Medulla oblongata (tissue), 1 donor: ENCODE measurements at regions not wholly inside any gene's neighbourhood (a gene's known extent, or its start where the extent isn't known, plus 50 kb on each side); places are given as distances from the start of the nearest gene placed in this dataset.

ENCODE experiments used
- DNase-seq: peaks from one replicate; pipeline ENCODE4 v3.0.0-alpha.2; 2015; ENCODE audit errors: extremely low spot score

- no peak for DNase-seq
Measured at GRCh38 chr1:55718758-55719671, 503.9 kb upstream of the USP24 start.

- DNase-seq = no peak
Measured at GRCh38 chr1:55717111-55717510, 501.9 kb upstream of the USP24 start.

- DNase-seq = no peak
Measured at GRCh38 chr1:55716610-55717009, 501.4 kb upstream of the USP24 start.

- DNase-seq = no peak
Measured at GRCh38 chr1:55716151-55716550, 501.0 kb upstream of the USP24 start.

- no peak for DNase-seq
Measured at GRCh38 chr1:55714230-55714629, 499.1 kb upstream of the USP24 start.

- DNase-seq = no peak
Measured at GRCh38 chr1:55713516-55713915, 498.4 kb upstream of the USP24 start.

- DNase-seq = no peak
Measured at GRCh38 chr1:55712148-55712547, 497.0 kb upstream of the USP24 start.

GRCh38 chr1:55708781-55709180 is 493.6 kb upstream of the USP24 start:
- DNase-seq = no peak

- no peak for DNase-seq
Measured at GRCh38 chr1:55707846-55708245, 492.7 kb upstream of the USP24 start.

GRCh38 chr1:55707196-55707595 is 492.0 kb upstream of the USP24 start:
- DNase-seq = no peak

- no peak for DNase-seq
Measured at GRCh38 chr1:55706397-55706796, 491.2 kb upstream of the USP24 start.

- DNase-seq = no peak
Measured at GRCh38 chr1:55703726-55704363, 488.7 kb upstream of the USP24 start.

GRCh38 chr1:55702064-55702463 is 486.9 kb upstream of the USP24 start:
- peak; percentile 6 for DNase-seq

- DNase-seq = no peak
Measured at GRCh38 chr1:55700359-55701130, 485.4 kb upstream of the USP24 start.

- no peak for DNase-seq
Measured at GRCh38 chr1:55699228-55699627, 484.1 kb upstream of the USP24 start.

- DNase-seq = no peak
Measured at GRCh38 chr1:55697997-55698535, 482.9 kb upstream of the USP24 start.

GRCh38 chr1:55696891-55697290 is 481.7 kb upstream of the USP24 start:
- no peak for DNase-seq

GRCh38 chr1:55696181-55696754 is 481.1 kb upstream of the USP24 start:
- no peak for DNase-seq

GRCh38 chr1:55695552-55695951 is 480.4 kb upstream of the USP24 start:
- DNase-seq = no peak

GRCh38 chr1:55695151-55695550 is 480.0 kb upstream of the USP24 start:
- no peak for DNase-seq

- no peak for DNase-seq
Measured at GRCh38 chr1:55694310-55694801, 479.2 kb upstream of the USP24 start.

GRCh38 chr1:55692726-55693125 is 477.6 kb upstream of the USP24 start:
- no peak for DNase-seq
